ENCODE measurements at regions not wholly inside any gene's neighbourhood (a gene's known extent, or its start where the extent isn't known, plus 50 kb on each side); places are given as distances from the start of the nearest gene placed in this dataset.
A peak's percentile ranks its signal among the peaks of the same experiment; 100 is the strongest.
"Not testable (repeated sequence)": the region's sequence is repeated elsewhere in the genome, so short reads cannot be mapped to it uniquely, and the experiment has no call there.

- H3K9me3 ChIP-seq (ENCODE audit: control insufficient read depth, low read length); H3K4me3 ChIP-seq (ENCODE audit: low read length in 2 of 2); ATAC-seq (ENCODE audit: low FRiP score); H3K4me1 ChIP-seq (ENCODE audit: control insufficient read depth in 1 of 2, insufficient read depth in 2 of 2, low read length in 2 of 2); H3K36me3 ChIP-seq (ENCODE audit: control insufficient read depth in 1 of 2, insufficient read depth in 2 of 2, low read length in 1 of 2); H3K27ac ChIP-seq (ENCODE audit: low read depth in 1 of 2, low read length in 2 of 2); H3K27me3 ChIP-seq (ENCODE audit: control insufficient read depth in 1 of 2, insufficient read depth in 2 of 2, low read length in 1 of 2); intact Hi-C loops (cut with DNase I); DNase-seq: not testable (repeated sequence)
- 93% methylated on average over 1 of the region's 1 CpG for WGBS, 2 donors
These were observed 260.8 kb downstream of the C11orf87 start for GRCh38 chr11:109682788-109683187.

GRCh38 chr11:109695696-109696095 lies 273.7 kb downstream of the C11orf87 start:
- Histone ChIP-seq H3K27me3 (ENCODE audit: control insufficient read depth in 1 of 2, insufficient read depth in 2 of 2, low read length in 1 of 2) (no peaks in the 10 kb centered on the region), H3K27ac (ENCODE audit: low read depth in 1 of 2, low read length in 2 of 2) (no peak overlapping the region), H3K4me3 (ENCODE audit: low read length in 2 of 2) (no peak overlapping the region), H3K36me3 (ENCODE audit: control insufficient read depth in 1 of 2, insufficient read depth in 2 of 2, low read length in 1 of 2) (no peaks in the 10 kb centered on the region), H3K9me3 (ENCODE audit: control insufficient read depth, low read length) (peaks cover 15% of the 10 kb centered on the region), H3K4me1 (ENCODE audit: control insufficient read depth in 1 of 2, insufficient read depth in 2 of 2, low read length in 2 of 2) (no peaks in the 10 kb centered on the region)
- intact Hi-C loops (cut with DNase I), result no loop called here
- no peak for DNase-seq
- 73 to 78% methylated on average over 4 of the region's 4 CpGs for WGBS, 2 donors
- no peak for ATAC-seq (ENCODE audit: low FRiP score)

GRCh38 chr11:109696191-109696897 lies 274.4 kb downstream of the C11orf87 start:
- no peak for ATAC-seq (ENCODE audit: low FRiP score)
- peaks cover 15% of the 10 kb centered on the region for H3K9me3 ChIP-seq (ENCODE audit: control insufficient read depth, low read length)

GRCh38 chr11:109697140-109697843 lies 275.3 kb downstream of the C11orf87 start:
- intact Hi-C loops (cut with DNase I), result no loop called here
- H3K4me3 ChIP-seq (ENCODE audit: low read length in 2 of 2), result no peak overlapping the region
- no peaks in the 10 kb centered on the region for H3K27me3 ChIP-seq (ENCODE audit: control insufficient read depth in 1 of 2, insufficient read depth in 2 of 2, low read length in 1 of 2)
- no peak overlapping the region for H3K27ac ChIP-seq (ENCODE audit: low read depth in 1 of 2, low read length in 2 of 2)
- H3K36me3 ChIP-seq (ENCODE audit: control insufficient read depth in 1 of 2, insufficient read depth in 2 of 2, low read length in 1 of 2), result no peaks in the 10 kb centered on the region
- DNase-seq (no peak), ATAC-seq (ENCODE audit: low FRiP score) (no peak)
- WGBS, 2 donors, result 53 to 59% methylated on average over 4 of the region's 4 CpGs
- peaks cover 15% of the 10 kb centered on the region for H3K9me3 ChIP-seq (ENCODE audit: control insufficient read depth, low read length)
- no peaks in the 10 kb centered on the region for H3K4me1 ChIP-seq (ENCODE audit: control insufficient read depth in 1 of 2, insufficient read depth in 2 of 2, low read length in 2 of 2)

More at GRCh38 chr11:109696191-109696897, 274.4 kb downstream of the C11orf87 start:
- DNase-seq, result no peak
- 70 to 75% methylated on average over 3 of the region's 3 CpGs for WGBS, 2 donors
- Histone ChIP-seq H3K4me1 (ENCODE audit: control insufficient read depth in 1 of 2, insufficient read depth in 2 of 2, low read length in 2 of 2) (no peaks in the 10 kb centered on the region), H3K4me3 (ENCODE audit: low read length in 2 of 2) (no peak overlapping the region), H3K27me3 (ENCODE audit: control insufficient read depth in 1 of 2, insufficient read depth in 2 of 2, low read length in 1 of 2) (no peaks in the 10 kb centered on the region), H3K27ac (ENCODE audit: low read depth in 1 of 2, low read length in 2 of 2) (no peak overlapping the region), H3K36me3 (ENCODE audit: control insufficient read depth in 1 of 2, insufficient read depth in 2 of 2, low read length in 1 of 2) (no peaks in the 10 kb centered on the region)
- intact Hi-C loops (cut with DNase I), result no loop called here

- intact Hi-C loops (cut with DNase I), result no loop called here
- Histone ChIP-seq H3K27ac (ENCODE audit: low read depth in 1 of 2, low read length in 2 of 2) (no peak overlapping the region), H3K4me1 (ENCODE audit: control insufficient read depth in 1 of 2, insufficient read depth in 2 of 2, low read length in 2 of 2) (no peaks in the 10 kb centered on the region), H3K9me3 (ENCODE audit: control insufficient read depth, low read length) (peaks cover 14% of the 10 kb centered on the region), H3K4me3 (ENCODE audit: low read length in 2 of 2) (no peak overlapping the region), H3K27me3 (ENCODE audit: control insufficient read depth in 1 of 2, insufficient read depth in 2 of 2, low read length in 1 of 2) (no peaks in the 10 kb centered on the region), H3K36me3 (ENCODE audit: control insufficient read depth in 1 of 2, insufficient read depth in 2 of 2, low read length in 1 of 2) (no peaks in the 10 kb centered on the region)
- DNase-seq (no peak), ATAC-seq (ENCODE audit: low FRiP score) (no peak)
These were observed 276.2 kb downstream of the C11orf87 start for GRCh38 chr11:109698237-109698636.

- WGBS, 2 donors, result 77% methylated on average over 4 of the region's 4 CpGs
- no peaks in the 10 kb centered on the region for H3K27me3 ChIP-seq (ENCODE audit: control insufficient read depth in 1 of 2, insufficient read depth in 2 of 2, low read length in 1 of 2)
- no peak overlapping the region for H3K4me3 ChIP-seq (ENCODE audit: low read length in 2 of 2)
- no peaks in the 10 kb centered on the region for H3K9me3 ChIP-seq (ENCODE audit: control insufficient read depth, low read length)
- intact Hi-C loops (cut with DNase I), result no loop called here
- H3K27ac ChIP-seq (ENCODE audit: low read depth in 1 of 2, low read length in 2 of 2), result no peak overlapping the region
- H3K4me1 ChIP-seq (ENCODE audit: control insufficient read depth in 1 of 2, insufficient read depth in 2 of 2, low read length in 2 of 2), result no peaks in the 10 kb centered on the region
- ATAC-seq (ENCODE audit: low FRiP score) (no peak), DNase-seq (no peak)
- H3K36me3 ChIP-seq (ENCODE audit: control insufficient read depth in 1 of 2, insufficient read depth in 2 of 2, low read length in 1 of 2), result no peaks in the 10 kb centered on the region
These were observed 282.4 kb downstream of the C11orf87 start for GRCh38 chr11:109704432-109704831.

GRCh38 chr11:109706945-109707344 lies 285.0 kb downstream of the C11orf87 start:
- DNase-seq (no peak), ATAC-seq (ENCODE audit: low FRiP score) (no peak)
- Histone ChIP-seq H3K27ac (ENCODE audit: low read depth in 1 of 2, low read length in 2 of 2) (no peak overlapping the region), H3K4me3 (ENCODE audit: low read length in 2 of 2) (no peak overlapping the region), H3K36me3 (ENCODE audit: control insufficient read depth in 1 of 2, insufficient read depth in 2 of 2, low read length in 1 of 2) (no peaks in the 10 kb centered on the region), H3K27me3 (ENCODE audit: control insufficient read depth in 1 of 2, insufficient read depth in 2 of 2, low read length in 1 of 2) (no peaks in the 10 kb centered on the region), H3K4me1 (ENCODE audit: control insufficient read depth in 1 of 2, insufficient read depth in 2 of 2, low read length in 2 of 2) (no peaks in the 10 kb centered on the region), H3K9me3 (ENCODE audit: control insufficient read depth, low read length) (no peaks in the 10 kb centered on the region)
- intact Hi-C loops (cut with DNase I), result no loop called here
- WGBS, 2 donors, result 77 to 79% methylated on average over 1 of the region's 1 CpG

GRCh38 chr11:109707411-109707810 lies 285.4 kb downstream of the C11orf87 start:
- intact Hi-C loops (cut with DNase I), result no loop called here
- H3K4me1 ChIP-seq (ENCODE audit: control insufficient read depth in 1 of 2, insufficient read depth in 2 of 2, low read length in 2 of 2), result no peaks in the 10 kb centered on the region
- DNase-seq (peak in 1 of 2 donors; percentile 62), ATAC-seq (ENCODE audit: low FRiP score) (peak; percentile 36)
- no peaks in the 10 kb centered on the region for H3K9me3 ChIP-seq (ENCODE audit: control insufficient read depth, low read length)
- H3K36me3 ChIP-seq (ENCODE audit: control insufficient read depth in 1 of 2, insufficient read depth in 2 of 2, low read length in 1 of 2), result no peaks in the 10 kb centered on the region
- no peak overlapping the region for H3K4me3 ChIP-seq (ENCODE audit: low read length in 2 of 2)
- no peak overlapping the region for H3K27ac ChIP-seq (ENCODE audit: low read depth in 1 of 2, low read length in 2 of 2)
- WGBS, 2 donors, result 70 to 72% methylated on average over 2 of the region's 2 CpGs
- no peaks in the 10 kb centered on the region for H3K27me3 ChIP-seq (ENCODE audit: control insufficient read depth in 1 of 2, insufficient read depth in 2 of 2, low read length in 1 of 2)

GRCh38 chr11:109708184-109708583 lies 286.2 kb downstream of the C11orf87 start:
- H3K27me3 ChIP-seq (ENCODE audit: control insufficient read depth in 1 of 2, insufficient read depth in 2 of 2, low read length in 1 of 2), result no peaks in the 10 kb centered on the region
- ATAC-seq (ENCODE audit: low FRiP score) (no peak), DNase-seq (no peak)
- H3K9me3 ChIP-seq (ENCODE audit: control insufficient read depth, low read length), result no peaks in the 10 kb centered on the region
- H3K4me1 ChIP-seq (ENCODE audit: control insufficient read depth in 1 of 2, insufficient read depth in 2 of 2, low read length in 2 of 2), result no peaks in the 10 kb centered on the region
- WGBS, 2 donors, result 13 to 15% methylated on average over 1 of the region's 1 CpG
- H3K4me3 ChIP-seq (ENCODE audit: low read length in 2 of 2), result no peak overlapping the region
- H3K27ac ChIP-seq (ENCODE audit: low read depth in 1 of 2, low read length in 2 of 2), result no peak overlapping the region
- intact Hi-C loops (cut with DNase I), result no loop called here
- H3K36me3 ChIP-seq (ENCODE audit: control insufficient read depth in 1 of 2, insufficient read depth in 2 of 2, low read length in 1 of 2), result no peaks in the 10 kb centered on the region
